ENCODE measurements at regions not wholly inside any gene's neighbourhood (a gene's known extent, or its start where the extent isn't known, plus 50 kb on each side); places are given as distances from the start of the nearest gene placed in this dataset.

- TF ChIP-seq TAF1 (IDR thresholded peaks at IDR 0.05; ENCODE audit: borderline replicate concordance, insufficient read depth, low read length) = no peak
- TF ChIP-seq, protein P1, sequence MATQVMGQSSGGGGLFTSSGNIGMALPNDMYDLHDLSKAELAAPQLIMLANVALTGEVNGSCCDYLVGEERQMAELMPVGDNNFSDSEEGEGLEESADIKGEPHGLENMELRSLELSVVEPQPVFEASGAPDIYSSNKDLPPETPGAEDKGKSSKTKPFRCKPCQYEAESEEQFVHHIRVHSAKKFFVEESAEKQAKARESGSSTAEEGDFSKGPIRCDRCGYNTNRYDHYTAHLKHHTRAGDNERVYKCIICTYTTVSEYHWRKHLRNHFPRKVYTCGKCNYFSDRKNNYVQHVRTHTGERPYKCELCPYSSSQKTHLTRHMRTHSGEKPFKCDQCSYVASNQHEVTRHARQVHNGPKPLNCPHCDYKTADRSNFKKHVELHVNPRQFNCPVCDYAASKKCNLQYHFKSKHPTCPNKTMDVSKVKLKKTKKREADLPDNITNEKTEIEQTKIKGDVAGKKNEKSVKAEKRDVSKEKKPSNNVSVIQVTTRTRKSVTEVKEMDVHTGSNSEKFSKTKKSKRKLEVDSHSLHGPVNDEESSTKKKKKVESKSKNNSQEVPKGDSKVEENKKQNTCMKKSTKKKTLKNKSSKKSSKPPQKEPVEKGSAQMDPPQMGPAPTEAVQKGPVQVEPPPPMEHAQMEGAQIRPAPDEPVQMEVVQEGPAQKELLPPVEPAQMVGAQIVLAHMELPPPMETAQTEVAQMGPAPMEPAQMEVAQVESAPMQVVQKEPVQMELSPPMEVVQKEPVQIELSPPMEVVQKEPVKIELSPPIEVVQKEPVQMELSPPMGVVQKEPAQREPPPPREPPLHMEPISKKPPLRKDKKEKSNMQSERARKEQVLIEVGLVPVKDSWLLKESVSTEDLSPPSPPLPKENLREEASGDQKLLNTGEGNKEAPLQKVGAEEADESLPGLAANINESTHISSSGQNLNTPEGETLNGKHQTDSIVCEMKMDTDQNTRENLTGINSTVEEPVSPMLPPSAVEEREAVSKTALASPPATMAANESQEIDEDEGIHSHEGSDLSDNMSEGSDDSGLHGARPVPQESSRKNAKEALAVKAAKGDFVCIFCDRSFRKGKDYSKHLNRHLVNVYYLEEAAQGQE (IDR thresholded peaks at IDR 0.05; ENCODE audit: insufficient read depth in 1 of 2, low read depth in 2 of 2, low read length in 2 of 2) = no peak
- no peak for TF ChIP-seq POLR2AphosphoS5 (IDR thresholded peaks at IDR 0.05; ENCODE audit: low read depth, low read length)
Measured at GRCh38 chr10:21355591-21356011, 169.9 kb downstream of the SKIDA1 start.

All from PFSK-1 (cell line).